Right lobe of liver (tissue), 6 donors: ENCODE measurements at regions not wholly inside any gene's neighbourhood (a gene's known extent, or its start where the extent isn't known, plus 50 kb on each side); places are given as distances from the start of the nearest gene placed in this dataset.
A peak's percentile ranks its signal among the peaks of the same experiment; 100 is the strongest.

Source experiments
- ATAC-seq, 4 donors: fragments of 200-7000 bp; cut with Tn5 transposase; one replicate each; pipeline ENCODE4 v1.9.1; 2020; ENCODE audit warnings: mild to moderate bottlenecking in 4 of 4, moderate library complexity in 4 of 4
- DNase-seq, 3 donors: peaks; one replicate each; pipeline ENCODE4 v3.0.0-alpha.2; 2020
- H3K27ac ChIP-seq, 3 donors: fragments of 200-600 bp; one replicate each; pipeline ENCODE4 v1.8.0; 2022
- H3K27me3 ChIP-seq, 2 donors: fragments of 200-600 bp; one replicate each; pipeline ENCODE4 v1.8.0; 2022
- H3K36me3 ChIP-seq, 4 donors: fragments of 200-600 bp; sonication (generic) in 1 of 4; one replicate each; pipeline versions ENCODE4 v1.5.1 to v1.8.0; 2017 to 2022; ENCODE audit warnings: control low read depth in 1 of 4
- H3K4me1 ChIP-seq, 4 donors: fragments of 200-600 bp; sonication (generic) in 1 of 4; one replicate each; pipeline versions ENCODE4 v1.5.1 to v1.8.0; 2017 to 2022; ENCODE audit warnings: control low read depth in 1 of 4
- H3K4me3 ChIP-seq, 3 donors: fragments of 200-600 bp; one replicate each; pipeline ENCODE4 v1.8.0; 2022
- H3K9me3 ChIP-seq, 4 donors: fragments of 200-600 bp; sonication (generic) in 1 of 4; one replicate each; pipeline versions ENCODE4 v1.5.1 to v1.8.0; 2017 to 2022; ENCODE audit warnings: control low read depth in 1 of 4
- CTCF ChIP-seq, 4 donors: fragments of 200-600 bp in 3 of 4; fragments of 450-650 bp in 1 of 4; IDR thresholded peaks; one replicate each; pipeline versions ENCODE4 v1.5.1 to v1.8.0; 2016 to 2022; ENCODE audit warnings: antibody characterized with exemption in 4 of 4, mild to moderate bottlenecking in 2 of 4
- POLR2A ChIP-seq: fragments of 450-650 bp; IDR thresholded peaks from one replicate; pipeline ENCODE4 v1.6.1; 2017; ENCODE audit warnings: antibody characterized with exemption, mild to moderate bottlenecking
- WGBS: methylation state at CpG from one replicate; pipeline ENCODE4 v1.1.6; 2018; ENCODE audit warnings: low coverage, low lambda C conversion rate; ENCODE audit not compliant: insufficient coverage; ENCODE audit errors: missing lambda C conversion rate; 5-methylcytosine and 5-hydroxymethylcytosine counted together
- intact Hi-C, 2 donors: fragments of 100-400 bp; cut with DNase I; formaldehyde crosslinking; loops; one replicate each; pipeline versions ENCODE4 v1.11.2 to v1.14.1; 2022
- donor health status: DM: no; HTN: yes; CAD: no.
- donor health status: DM: no; HTN: no; CAD: no.
- donor health status: DM: no; HTN: no; CAD: no.
- donor health status: DM: no; HTN: yes; CAD: no.
- donor health status: DM: no; HTN: yes; CAD: no.

GRCh38 chr16:85288341-85288868 lies 176.1 kb upstream of the CIBAR2 start:
- Histone ChIP-seq H3K27ac (peak overlapping the region; percentile 16 to 91 (median 74)), H3K9me3 (no peaks in the 10 kb centered on the region)

GRCh38 chr16:85288869-85289660 lies 176.8 kb upstream of the CIBAR2 start:
- WGBS, result 67% methylated on average over 7 of the region's 11 CpGs
- Histone ChIP-seq H3K27ac (peak overlapping the region; percentile 16 to 91 (median 74)), H3K4me3 (no peak overlapping the region), H3K27me3 (no peaks in the 10 kb centered on the region), H3K9me3 (no peaks in the 10 kb centered on the region), H3K4me1 (peaks cover 0 to 82% (median 37%) of the 10 kb centered on the region in 4 donors), H3K36me3 (no peaks in the 10 kb centered on the region)
- intact Hi-C loops, result no loop called here
- TF ChIP-seq CTCF (IDR thresholded peaks at IDR 0.05) (no peak), POLR2A (peak; percentile 80)
- ATAC-seq (peak; percentile 52 to 61 (median 56)), DNase-seq (peak; percentile 54 to 87 (median 83))

More at GRCh38 chr16:85288341-85288868, 176.1 kb upstream of the CIBAR2 start:
- 44% methylated on average over 3 of the region's 4 CpGs for WGBS
- Histone ChIP-seq H3K4me1 (peaks cover 0 to 75% (median 33%) of the 10 kb centered on the region in 4 donors), H3K4me3 (no peak overlapping the region), H3K27me3 (no peaks in the 10 kb centered on the region), H3K36me3 (no peaks in the 10 kb centered on the region)
- no peak for ATAC-seq
- DNase-seq, result no peak
- intact Hi-C loops, result no loop called here
- no peak for TF ChIP-seq CTCF (IDR thresholded peaks at IDR 0.05)
- no peak for TF ChIP-seq POLR2A

- intact Hi-C loops, result no loop called here
- ATAC-seq (no peak), DNase-seq (no peak)
- H3K4me1 ChIP-seq, result peaks cover 0 to 84% (median 37%) of the 10 kb centered on the region in 4 donors
- H3K27me3 ChIP-seq, result no peaks in the 10 kb centered on the region
- H3K36me3 ChIP-seq, result no peaks in the 10 kb centered on the region
- H3K4me3 ChIP-seq, result no peak overlapping the region
- no peaks in the 10 kb centered on the region for H3K9me3 ChIP-seq
- TF ChIP-seq POLR2A (no peak), CTCF (IDR thresholded peaks at IDR 0.05) (no peak)
- 60% methylated on average over 8 of the region's 21 CpGs for WGBS
- peak overlapping the region in 2 of 3 donors; percentile 74 to 91 for H3K27ac ChIP-seq
These were observed 177.7 kb upstream of the CIBAR2 start for GRCh38 chr16:85289760-85290625.

- Histone ChIP-seq H3K27ac (peak overlapping the region; percentile 29 to 91 (median 74)), H3K36me3 (no peaks in the 10 kb centered on the region)
These were observed 178.5 kb upstream of the CIBAR2 start for GRCh38 chr16:85290626-85291301.

More at GRCh38 chr16:85290626-85291301, 178.5 kb upstream of the CIBAR2 start:
- WGBS, result 54% methylated on average over 7 of the region's 12 CpGs
- no peak for DNase-seq
- Histone ChIP-seq H3K4me1 (peaks cover 0 to 78% (median 34%) of the 10 kb centered on the region in 4 donors), H3K4me3 (no peak overlapping the region), H3K27me3 (no peaks in the 10 kb centered on the region), H3K9me3 (no peaks in the 10 kb centered on the region)
- intact Hi-C loops, result no loop called here
- no peak for TF ChIP-seq CTCF (IDR thresholded peaks at IDR 0.05)
- no peak for TF ChIP-seq POLR2A
- ATAC-seq, result no peak
